ENCODE measurements at regions not wholly inside any gene's neighbourhood (a gene's known extent, or its start where the extent isn't known, plus 50 kb on each side); places are given as distances from the start of the nearest gene placed in this dataset.

DNA sequence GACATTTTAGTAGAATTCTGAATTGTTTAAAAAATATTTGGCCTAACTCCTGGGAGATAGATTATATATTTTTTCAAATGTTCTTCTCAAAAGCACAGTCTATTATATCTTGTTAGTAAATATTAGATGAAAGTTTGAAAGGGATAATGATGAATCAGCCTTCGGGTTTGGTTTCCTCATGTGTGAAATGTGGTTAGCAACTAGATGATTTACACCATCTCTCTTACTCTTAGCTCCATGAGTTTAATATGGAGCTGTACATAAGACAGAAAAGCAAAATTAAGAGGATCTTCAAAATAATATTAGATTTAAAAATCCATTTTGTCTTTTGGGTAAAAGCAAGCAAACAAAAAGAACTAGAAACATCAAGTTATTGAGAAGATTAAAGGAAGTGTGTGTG is 120.8 kb upstream of the SFRP2 start:
- no peaks in the 10 kb centered on the region for H3K27me3 ChIP-seq
- no peaks in the 10 kb centered on the region for H3K4me1 ChIP-seq
- H3K27ac ChIP-seq: no peak overlapping the region
- no peaks in the 10 kb centered on the region for H3K9me3 ChIP-seq
- TF ChIP-seq CTCF (IDR thresholded peaks at IDR 0.05) (no peak), POLR2A (IDR thresholded peaks at IDR 0.05) (no peak)
- H3K4me3 ChIP-seq (replicated peaks in 1 of 3): no peak overlapping the region
- 69 to 80% methylated on average over 1 of the region's 1 CpG for WGBS, 2 donors
- no peak for DNase-seq
- intact Hi-C loops (cut with DNase I): no loop called here
- H3K36me3 ChIP-seq: no peaks in the 10 kb centered on the region

DNA sequence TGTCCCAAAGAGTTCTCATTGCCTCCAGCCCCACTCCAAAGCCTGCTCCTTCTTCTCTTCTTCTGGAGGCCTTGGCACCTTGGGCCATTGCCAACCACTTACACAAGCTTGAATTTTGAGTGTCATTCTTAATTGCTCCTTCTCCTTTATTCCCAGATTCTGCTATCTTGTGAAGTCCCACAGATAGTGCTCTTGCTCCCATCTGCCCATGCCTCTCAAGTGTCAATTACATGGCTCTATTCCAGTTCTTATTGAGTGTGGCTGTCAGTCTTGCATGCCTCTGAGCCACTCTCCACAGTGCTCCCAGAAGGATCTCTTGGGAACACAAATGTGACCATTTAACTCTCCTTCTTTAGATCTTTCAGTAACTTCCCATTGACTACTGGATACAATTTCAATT is 117.3 kb upstream of the SFRP2 start:
- intact Hi-C loops (cut with DNase I): no loop called here
- H3K27me3 ChIP-seq: no peaks in the 10 kb centered on the region
- no peak for DNase-seq
- no peak overlapping the region for H3K27ac ChIP-seq
- H3K4me1 ChIP-seq: no peaks in the 10 kb centered on the region
- H3K9me3 ChIP-seq: no peaks in the 10 kb centered on the region
- H3K36me3 ChIP-seq: no peaks in the 10 kb centered on the region
- no peak overlapping the region for H3K4me3 ChIP-seq (replicated peaks in 1 of 3)
- no peak for TF ChIP-seq CTCF (IDR thresholded peaks at IDR 0.05)
- no peak for TF ChIP-seq POLR2A (IDR thresholded peaks at IDR 0.05)

DNA sequence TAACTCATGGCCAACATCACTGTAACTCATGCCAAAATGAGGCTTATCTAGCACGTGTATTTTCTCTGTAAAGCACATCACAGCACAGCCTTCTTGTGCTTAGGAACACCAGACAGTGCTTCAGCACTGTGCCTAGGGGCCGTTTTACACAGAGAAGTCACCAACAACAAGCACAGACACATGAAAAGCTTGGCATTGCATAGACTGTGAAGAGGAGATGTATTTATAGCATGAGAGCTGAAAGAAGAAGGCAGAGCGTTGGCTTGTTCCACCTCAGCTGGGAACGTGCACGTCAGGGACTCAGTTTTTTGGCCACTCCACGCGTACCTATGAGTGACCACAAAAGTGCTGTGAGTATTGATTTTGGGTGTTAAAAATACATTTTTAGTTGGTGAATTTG is 116.3 kb upstream of the SFRP2 start:
- intact Hi-C loops (cut with DNase I): no loop called here

GRCh38 chr4:153904011-153904410 is 115.1 kb upstream of the SFRP2 start:
- DNase-seq: no peak
- intact Hi-C loops (cut with DNase I): no loop called here
- no peaks in the 10 kb centered on the region for H3K4me1 ChIP-seq
- no peak for TF ChIP-seq POLR2A (IDR thresholded peaks at IDR 0.05)
- TF ChIP-seq CTCF (IDR thresholded peaks at IDR 0.05): no peak
- H3K27me3 ChIP-seq: no peaks in the 10 kb centered on the region
- H3K27ac ChIP-seq: no peak overlapping the region
- 75 to 79% methylated on average over 5 of the region's 5 CpGs for whole genome bisulfite sequencing, 2 donors
- no peak overlapping the region for H3K4me3 ChIP-seq (replicated peaks in 1 of 3)
- H3K9me3 ChIP-seq: no peaks in the 10 kb centered on the region
- H3K36me3 ChIP-seq: no peaks in the 10 kb centered on the region

More for the DNA sequence above, 116.3 kb upstream of the SFRP2 start:
- H3K9me3 ChIP-seq: no peaks in the 10 kb centered on the region
- H3K36me3 ChIP-seq: no peaks in the 10 kb centered on the region
- H3K4me3 ChIP-seq (replicated peaks in 1 of 3): no peak overlapping the region
- H3K27me3 ChIP-seq: no peaks in the 10 kb centered on the region
- 66 to 73% methylated on average over 7 of the region's 7 CpGs for WGBS, 2 donors
- H3K4me1 ChIP-seq: no peaks in the 10 kb centered on the region
- TF ChIP-seq POLR2A (IDR thresholded peaks at IDR 0.05): no peak
- no peak for TF ChIP-seq CTCF (IDR thresholded peaks at IDR 0.05)
- H3K27ac ChIP-seq: no peak overlapping the region
- no peak for DNase-seq

- Histone ChIP-seq H3K27me3 (no peaks in the 10 kb centered on the region), H3K9me3 (no peaks in the 10 kb centered on the region), H3K27ac (no peak overlapping the region), H3K4me1 (no peaks in the 10 kb centered on the region), H3K36me3 (no peaks in the 10 kb centered on the region), H3K4me3 (replicated peaks in 1 of 3) (no peak overlapping the region)
- TF ChIP-seq CTCF (IDR thresholded peaks at IDR 0.05) (no peak), POLR2A (IDR thresholded peaks at IDR 0.05) (no peak)
- WGBS, 2 donors: 81 to 82% methylated on average over 2 of the region's 2 CpGs
- intact Hi-C loops (cut with DNase I): no loop called here
- DNase-seq: no peak
Observed at GRCh38 chr4:153901220-153901619, 112.3 kb upstream of the SFRP2 start.

Measured in thyroid gland (tissue), 4 donors.